Panc1 (cell line): ENCODE measurements at regions not wholly inside any gene's neighbourhood (a gene's known extent, or its start where the extent isn't known, plus 50 kb on each side); places are given as distances from the start of the nearest gene placed in this dataset.

Source experiments
- SIN3A ChIP-seq: IDR thresholded peaks from 2 replicates; pipeline ENCODE4 v1.6.1; 2012; ENCODE audit warnings: low read depth, mild to moderate bottlenecking, low read length, moderate library complexity, borderline replicate concordance; ENCODE audit not compliant: insufficient read depth
- TF ChIP-seq, protein P1 (sequence below), 2 experiments: IDR thresholded peaks; 2 replicates each; pipeline ENCODE4 v1.6.1; 2011 to 2012; ENCODE audit warnings: low read depth in 2 of 2, control low read depth in 1 of 2, low read length in 1 of 2, mild to moderate bottlenecking in 1 of 2, moderate library complexity in 1 of 2; ENCODE audit not compliant: insufficient read depth in 1 of 2

DNA sequence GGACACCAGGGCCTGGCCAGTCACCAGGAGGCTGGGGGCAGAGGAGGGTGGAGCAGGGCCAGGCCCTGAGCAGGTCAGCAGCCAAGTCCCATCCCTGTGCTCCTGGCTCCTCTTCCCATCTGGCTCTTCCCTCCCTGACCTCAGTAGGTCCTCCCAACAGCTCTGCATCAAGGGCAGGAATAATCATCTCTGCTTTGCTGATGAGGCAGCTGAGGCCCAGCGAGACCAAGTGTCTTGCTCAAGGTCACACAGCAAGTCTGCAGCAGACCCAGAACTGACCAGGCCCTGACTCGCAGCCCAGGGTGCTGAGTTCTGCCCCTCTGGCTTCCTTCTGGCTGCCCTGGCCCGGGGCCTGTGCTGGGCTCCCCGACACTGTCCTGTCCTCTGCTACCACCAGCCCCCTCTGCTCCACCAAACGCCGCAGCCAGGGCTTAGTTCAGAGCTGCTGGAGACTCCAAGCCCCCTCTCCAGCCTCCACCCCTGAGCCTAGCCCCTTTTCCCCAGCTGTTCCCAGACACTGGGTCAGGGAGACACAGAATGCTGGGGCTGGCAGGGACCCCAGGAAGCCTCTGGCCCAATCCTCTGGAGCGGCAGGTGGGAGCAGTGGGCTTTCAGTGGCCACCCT lies 224.9 kb downstream of the PTPRU start:
- no peak for TF ChIP-seq SIN3A
- TF ChIP-seq, protein P1, sequence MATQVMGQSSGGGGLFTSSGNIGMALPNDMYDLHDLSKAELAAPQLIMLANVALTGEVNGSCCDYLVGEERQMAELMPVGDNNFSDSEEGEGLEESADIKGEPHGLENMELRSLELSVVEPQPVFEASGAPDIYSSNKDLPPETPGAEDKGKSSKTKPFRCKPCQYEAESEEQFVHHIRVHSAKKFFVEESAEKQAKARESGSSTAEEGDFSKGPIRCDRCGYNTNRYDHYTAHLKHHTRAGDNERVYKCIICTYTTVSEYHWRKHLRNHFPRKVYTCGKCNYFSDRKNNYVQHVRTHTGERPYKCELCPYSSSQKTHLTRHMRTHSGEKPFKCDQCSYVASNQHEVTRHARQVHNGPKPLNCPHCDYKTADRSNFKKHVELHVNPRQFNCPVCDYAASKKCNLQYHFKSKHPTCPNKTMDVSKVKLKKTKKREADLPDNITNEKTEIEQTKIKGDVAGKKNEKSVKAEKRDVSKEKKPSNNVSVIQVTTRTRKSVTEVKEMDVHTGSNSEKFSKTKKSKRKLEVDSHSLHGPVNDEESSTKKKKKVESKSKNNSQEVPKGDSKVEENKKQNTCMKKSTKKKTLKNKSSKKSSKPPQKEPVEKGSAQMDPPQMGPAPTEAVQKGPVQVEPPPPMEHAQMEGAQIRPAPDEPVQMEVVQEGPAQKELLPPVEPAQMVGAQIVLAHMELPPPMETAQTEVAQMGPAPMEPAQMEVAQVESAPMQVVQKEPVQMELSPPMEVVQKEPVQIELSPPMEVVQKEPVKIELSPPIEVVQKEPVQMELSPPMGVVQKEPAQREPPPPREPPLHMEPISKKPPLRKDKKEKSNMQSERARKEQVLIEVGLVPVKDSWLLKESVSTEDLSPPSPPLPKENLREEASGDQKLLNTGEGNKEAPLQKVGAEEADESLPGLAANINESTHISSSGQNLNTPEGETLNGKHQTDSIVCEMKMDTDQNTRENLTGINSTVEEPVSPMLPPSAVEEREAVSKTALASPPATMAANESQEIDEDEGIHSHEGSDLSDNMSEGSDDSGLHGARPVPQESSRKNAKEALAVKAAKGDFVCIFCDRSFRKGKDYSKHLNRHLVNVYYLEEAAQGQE (IDR thresholded peaks at IDR 0.05; ENCODE audit: insufficient read depth in 1 of 2, low read depth in 2 of 2, low read length in 1 of 2), result no peak
